ENCODE measurements at regions not wholly inside any gene's neighbourhood (a gene's known extent, or its start where the extent isn't known, plus 50 kb on each side); places are given as distances from the start of the nearest gene placed in this dataset.

- DNase-seq = peak; percentile 25
Measured at GRCh38 chr1:228899421-228899956, 164.2 kb downstream of the RHOU start.

- DNase-seq = no peak
Measured at GRCh38 chr1:228900099-228900885, 165.0 kb downstream of the RHOU start.

GRCh38 chr1:228900886-228901392 lies 165.7 kb downstream of the RHOU start:
- no peak for DNase-seq

GRCh38 chr1:228901936-228902681 lies 166.8 kb downstream of the RHOU start:
- DNase-seq = no peak

GRCh38 chr1:228902781-228903433 lies 167.6 kb downstream of the RHOU start:
- DNase-seq = no peak

GRCh38 chr1:228903434-228904071 lies 168.3 kb downstream of the RHOU start:
- DNase-seq = no peak

- DNase-seq = no peak
Measured at GRCh38 chr1:228904222-228904621, 168.9 kb downstream of the RHOU start.

GRCh38 chr1:228905701-228906101 lies 170.4 kb downstream of the RHOU start:
- no peak for DNase-seq

GRCh38 chr1:228906223-228906860 lies 171.1 kb downstream of the RHOU start:
- no peak for DNase-seq

- DNase-seq = no peak
Measured at GRCh38 chr1:228911225-228912210, 176.2 kb downstream of the RHOU start.

- no peak for DNase-seq
Measured at GRCh38 chr1:228913626-228914414, 178.5 kb downstream of the RHOU start.

- no peak for DNase-seq
Measured at GRCh38 chr1:228914700-228915099, 179.4 kb downstream of the RHOU start.

GRCh38 chr1:228917342-228917741 lies 182.1 kb downstream of the RHOU start:
- DNase-seq = no peak

GRCh38 chr1:228917755-228918154 lies 182.5 kb downstream of the RHOU start:
- no peak for DNase-seq

- DNase-seq = no peak
Measured at GRCh38 chr1:228918335-228918734, 183.1 kb downstream of the RHOU start.

GRCh38 chr1:228919914-228920313 lies 184.6 kb downstream of the RHOU start:
- no peak for DNase-seq

- no peak for DNase-seq
Measured at GRCh38 chr1:228920831-228921230, 185.6 kb downstream of the RHOU start.

GRCh38 chr1:228921481-228921880 lies 186.2 kb downstream of the RHOU start:
- peak; percentile 17 for DNase-seq

- no peak for DNase-seq
Measured at GRCh38 chr1:228922722-228923376, 187.6 kb downstream of the RHOU start.
